CD4-positive, alpha-beta T cell (primary cell): ENCODE measurements at regions not wholly inside any gene's neighbourhood (a gene's known extent, or its start where the extent isn't known, plus 50 kb on each side); places are given as distances from the start of the nearest gene placed in this dataset.

ENCODE experiments used
- ATAC-seq: fragments of 200-7000 bp; cut with Tn5 transposase; one replicate; pipeline ENCODE4 v1.10.0; 2022; ENCODE audit warnings: mild to moderate bottlenecking; ENCODE audit not compliant: poor library complexity
- CTCF ChIA-PET: fragments of 350-600 bp; sonication (Branson Sonifier 250); formaldehyde crosslinking; loops from one replicate; lab custom pipeline; 2021; ENCODE audit warnings: antibody characterized with exemption, inconsistent platforms; lab: Charles Lee
- POLR2A ChIA-PET: fragments of 350-600 bp; sonication (Branson Sonifier 250); formaldehyde crosslinking; loops from one replicate; lab custom pipeline; 2021; ENCODE audit warnings: antibody characterized with exemption, inconsistent platforms; lab: Charles Lee
- DNase-seq, 14 experiments: peaks; one replicate each; pipeline ENCODE4 v3.0.0-alpha.2; 2013 to 2020; ENCODE audit warnings: mixed read lengths in 2 of 14
- H3K27ac ChIP-seq, 2 donors: one replicate each; pipeline versions ENCODE4 v1.5.1 to v1.7.0; 2013; ENCODE audit warnings: low read length in 2 of 2, low read depth in 1 of 2, mild to moderate bottlenecking in 1 of 2
- H3K27me3 ChIP-seq, 2 experiments: 1 replicate in 1 of 2; 2 replicates in 1 of 2; pipeline versions ENCODE4 v1.6.1 to v1.7.0; 2013; ENCODE audit warnings: low read length in 2 of 2, control low read depth in 1 of 2, mild to moderate bottlenecking in 1 of 2, moderate library complexity in 1 of 2; ENCODE audit not compliant: insufficient read depth in 2 of 2, control insufficient read depth in 1 of 2
- H3K36me3 ChIP-seq: one replicate; pipeline ENCODE4 v1.6.1; 2013; ENCODE audit warnings: low read length, control low read depth; ENCODE audit not compliant: insufficient read depth
- H3K4me1 ChIP-seq: one replicate; pipeline ENCODE4 v1.6.1; 2013; ENCODE audit warnings: low read length, control low read depth; ENCODE audit not compliant: insufficient read depth
- H3K4me3 ChIP-seq: one replicate; pipeline ENCODE4 v1.5.1; 2013; ENCODE audit warnings: mild to moderate bottlenecking, low read length, moderate library complexity
- H3K9me3 ChIP-seq, 2 experiments: 1 replicate in 1 of 2; 2 replicates in 1 of 2; pipeline versions ENCODE4 v1.6.1 to v1.7.0; 2013; ENCODE audit warnings: low read length in 2 of 2, mild to moderate bottlenecking in 2 of 2, control low read depth in 1 of 2, moderate library complexity in 1 of 2; ENCODE audit not compliant: control insufficient read depth in 1 of 2, insufficient read depth in 1 of 2
- H3K27ac Mint-ChIP-seq: one replicate; pipeline ENCODE4 v1.8.0; 2020; ENCODE audit warnings: mixed read lengths
- H3K27me3 Mint-ChIP-seq: one replicate; pipeline ENCODE4 v1.8.0; 2021; ENCODE audit warnings: mixed read lengths
- H3K36me3 Mint-ChIP-seq: one replicate; pipeline ENCODE4 v1.8.0; 2021; ENCODE audit warnings: low read depth, mixed read lengths
- H3K4me1 Mint-ChIP-seq: one replicate; pipeline ENCODE4 v1.8.0; 2021; ENCODE audit warnings: low read depth, mixed read lengths
- H3K4me3 Mint-ChIP-seq: one replicate; pipeline ENCODE4 v1.8.0; 2020; ENCODE audit warnings: mild to moderate bottlenecking, mixed read lengths
- H3K9me3 Mint-ChIP-seq: one replicate; pipeline ENCODE4 v1.8.0; 2020; ENCODE audit warnings: mixed read lengths
- CTCF ChIP-seq: fragments of 200-600 bp; IDR thresholded peaks from one replicate; pipeline ENCODE4 v1.8.0; 2022; ENCODE audit warnings: antibody characterized with exemption, mild to moderate bottlenecking
- intact Hi-C, 2 experiments: fragments of 100-400 bp; cut with DNase I in 1 of 2; cut with micrococcal nuclease in 1 of 2; formaldehyde crosslinking; loops; one replicate each; pipeline versions ENCODE4 v1.15.1 to v1.9.0; 2023 to 2025; cut with DNase I, micrococcal nuclease

- TF ChIP-seq CTCF: no peak
- Mint-ChIP-seq H3K4me3 (no peak overlapping the region), H3K27me3 (no peaks in the 10 kb centered on the region), H3K36me3 (no peaks in the 10 kb centered on the region), H3K9me3 (peaks cover 2% of the 10 kb centered on the region), H3K4me1 (no peaks in the 10 kb centered on the region), H3K27ac (no peak overlapping the region)
- no peaks in the 10 kb centered on the region for H3K27me3 ChIP-seq
- H3K4me3 ChIP-seq: no peak overlapping the region
- H3K27ac ChIP-seq: no peak overlapping the region
- no peak for ATAC-seq
- H3K36me3 ChIP-seq: no peaks in the 10 kb centered on the region
- peaks cover 11% of the 10 kb centered on the region for H3K4me1 ChIP-seq
- H3K9me3 ChIP-seq: peaks cover 45 to 77% of the 10 kb centered on the region in 2 experiments
- DNase-seq: no peak
- CTCF ChIA-PET: no interaction called here
- POLR2A ChIA-PET: no interaction called here
- intact Hi-C loops: no loop called here
Measured at GRCh38 chr22:44613196-44613595, 88.8 kb upstream of the PRR5 start.

- Histone ChIP-seq H3K27ac (no peak overlapping the region), H3K9me3 (peaks cover 45 to 74% of the 10 kb centered on the region in 2 experiments), H3K4me3 (no peak overlapping the region), H3K27me3 (no peaks in the 10 kb centered on the region), H3K36me3 (no peaks in the 10 kb centered on the region), H3K4me1 (peaks cover 2% of the 10 kb centered on the region)
- no peaks in the 10 kb centered on the region for H3K4me1 Mint-ChIP-seq
- DNase-seq (no peak), ATAC-seq (no peak)
- TF ChIP-seq CTCF: no peak
- peaks cover 2% of the 10 kb centered on the region for H3K9me3 Mint-ChIP-seq
- intact Hi-C loops: no loop called here
- no peak overlapping the region for H3K4me3 Mint-ChIP-seq
- H3K27me3 Mint-ChIP-seq: peaks cover 1% of the 10 kb centered on the region
- H3K36me3 Mint-ChIP-seq: no peaks in the 10 kb centered on the region
- POLR2A ChIA-PET: no interaction called here
- H3K27ac Mint-ChIP-seq: no peak overlapping the region
- CTCF ChIA-PET: no interaction called here
Measured at GRCh38 chr22:44611880-44612496, 90.0 kb upstream of the PRR5 start.

GRCh38 chr22:44610071-44610470 is 91.9 kb upstream of the PRR5 start:
- H3K36me3 ChIP-seq: no peaks in the 10 kb centered on the region
- CTCF ChIA-PET: no interaction called here
- H3K27me3 Mint-ChIP-seq: peaks cover 13% of the 10 kb centered on the region
- DNase-seq (no peak), ATAC-seq (no peak)
- no peaks in the 10 kb centered on the region for H3K4me1 Mint-ChIP-seq
- H3K27me3 ChIP-seq: peaks cover 3 to 5% of the 10 kb centered on the region in 2 experiments
- POLR2A ChIA-PET: no interaction called here
- peaks cover 42 to 56% of the 10 kb centered on the region in 2 experiments for H3K9me3 ChIP-seq
- no peak for TF ChIP-seq CTCF
- no peak overlapping the region for H3K27ac Mint-ChIP-seq
- H3K9me3 Mint-ChIP-seq: peaks cover 2% of the 10 kb centered on the region
- H3K36me3 Mint-ChIP-seq: no peaks in the 10 kb centered on the region
- H3K4me3 Mint-ChIP-seq: no peak overlapping the region
- H3K4me3 ChIP-seq: no peak overlapping the region
- no peaks in the 10 kb centered on the region for H3K4me1 ChIP-seq
- no peak overlapping the region for H3K27ac ChIP-seq
- intact Hi-C loops: no loop called here
